Fibroblast of pulmonary artery (primary cell): ENCODE measurements at regions not wholly inside any gene's neighbourhood (a gene's known extent, or its start where the extent isn't known, plus 50 kb on each side); places are given as distances from the start of the nearest gene placed in this dataset.

ENCODE experiments used
- DNase-seq: peaks from one replicate; pipeline ENCODE4 v3.0.0-alpha.2; 2010; ENCODE audit warnings: low read depth
- H3K4me3 ChIP-seq: replicated peaks from 2 replicates; pipeline ENCODE4 v1.5.1; 2011; ENCODE audit warnings: low read depth, mild to moderate bottlenecking, control low read depth, low read length, moderate library complexity
- CTCF ChIP-seq: IDR thresholded peaks from 2 replicates; pipeline ENCODE4 v1.5.1; 2011; ENCODE audit warnings: mild to moderate bottlenecking, control low read depth, low read length, inconsistent platforms; ENCODE audit errors: missing control alignments

- TF ChIP-seq CTCF: no peak
- H3K4me3 ChIP-seq: no peak overlapping the region
- DNase-seq: peak; percentile 21
These were observed 214.8 kb upstream of the MAGI2 start for GRCh38 chr7:79668292-79668691.

GRCh38 chr7:79666472-79666871 lies 213.0 kb upstream of the MAGI2 start:
- DNase-seq: no peak
- TF ChIP-seq CTCF: no peak
- no peak overlapping the region for H3K4me3 ChIP-seq

- no peak for DNase-seq
- no peak overlapping the region for H3K4me3 ChIP-seq
- no peak for TF ChIP-seq CTCF
These were observed 211.6 kb upstream of the MAGI2 start for GRCh38 chr7:79664884-79665676.

GRCh38 chr7:79658304-79658703 lies 204.8 kb upstream of the MAGI2 start:
- no peak for TF ChIP-seq CTCF
- no peak for DNase-seq
- no peak overlapping the region for H3K4me3 ChIP-seq

- TF ChIP-seq CTCF: no peak
- no peak for DNase-seq
- H3K4me3 ChIP-seq: no peak overlapping the region
These were observed 199.7 kb upstream of the MAGI2 start for GRCh38 chr7:79653136-79653631.

- DNase-seq: peak; percentile 25
- H3K4me3 ChIP-seq: no peak overlapping the region
These were observed 199.2 kb upstream of the MAGI2 start for GRCh38 chr7:79652619-79653018.

More at GRCh38 chr7:79652619-79653018, 199.2 kb upstream of the MAGI2 start:
- no peak for TF ChIP-seq CTCF
